Mammary epithelial cell (primary cell): ENCODE measurements at regions not wholly inside any gene's neighbourhood (a gene's known extent, or its start where the extent isn't known, plus 50 kb on each side); places are given as distances from the start of the nearest gene placed in this dataset.

Experiments
- CTCF ChIP-seq, 2 donors: IDR thresholded peaks in 1 of 2; conservative IDR thresholded peaks in 1 of 2; 2 replicates each; pipeline ENCODE4 v1.5.1; 2011 to 2012; ENCODE audit warnings: inconsistent platforms in 2 of 2, low read length in 2 of 2, mild to moderate bottlenecking in 2 of 2, control low read depth in 1 of 2, low read depth in 1 of 2; ENCODE audit not compliant: insufficient read depth in 1 of 2; ENCODE audit errors: extremely low read depth in 1 of 2
- EZH2 ChIP-seq: IDR thresholded peaks from 2 replicates; pipeline ENCODE4 v1.6.1; 2012; ENCODE audit warnings: low read length, inconsistent platforms, borderline replicate concordance

- TF ChIP-seq EZH2 (no peak), CTCF (conservative IDR thresholded peaks at IDR 0.05 in 1 of 2, IDR thresholded peaks at IDR 0.05 in 1 of 2; ENCODE audit: extremely low read depth in 1 of 2, insufficient read depth in 1 of 2, low read depth in 1 of 2, low read length in 2 of 2) (no peak)
Observed at GRCh38 chrX:112355931-112356330, 273.4 kb upstream of the TRPC5 start.
